Endothelial cell of umbilical vein (primary cell): ENCODE measurements at regions not wholly inside any gene's neighbourhood (a gene's known extent, or its start where the extent isn't known, plus 50 kb on each side); places are given as distances from the start of the nearest gene placed in this dataset.

Source experiments
- BruUV-seq: library from RNA; stranded (reverse); fragments of 400-500 nt; replicated peaks from 2 replicates; lab custom pipeline; 2021; lab: Mats Ljungman, UMichigan
- CTCF ChIA-PET: fragments of 300-600, 350-600 bp; sonication (Branson Sonifier 250); formaldehyde crosslinking; loops from one replicate; lab custom pipeline; 2021; ENCODE audit warnings: antibody characterized with exemption, inconsistent platforms; lab: Charles Lee
- POLR2A ChIA-PET: fragments of 300-600, 350-600 bp; sonication (Branson Sonifier 250); formaldehyde crosslinking; loops from one replicate; lab custom pipeline; 2021; ENCODE audit warnings: antibody characterized with exemption, inconsistent platforms; lab: Charles Lee
- DNase-seq: peaks from one replicate; pipeline ENCODE4 v3.0.0-alpha.2; 2011; ENCODE audit warnings: low read depth, low spot score
- FAIRE-seq: peaks from 2 replicates; lab custom pipeline; 2011; peaks lifted over from hg19 to GRCh38; lab: Jason Lieb, UNC
- H2AFZ ChIP-seq: 2 replicates; pipeline ENCODE4 v1.6.0; 2012; ENCODE audit warnings: low read depth, low read length, control low read depth, inconsistent platforms
- H3K27ac ChIP-seq: 2 replicates; pipeline ENCODE4 v1.5.1; 2011; ENCODE audit warnings: low read depth, mild to moderate bottlenecking, control low read depth, low read length, moderate library complexity; ENCODE audit not compliant: insufficient read depth
- H3K27me3 ChIP-seq, 2 experiments: 2 replicates each; pipeline versions ENCODE4 v1.6.0 to v1.6.1; 2011; ENCODE audit warnings: low read length in 2 of 2, mixed read lengths in 1 of 2; ENCODE audit not compliant: control insufficient read depth in 2 of 2, insufficient read depth in 2 of 2
- H3K36me3 ChIP-seq, 2 experiments: 2 replicates in 1 of 2; 3 replicates in 1 of 2; pipeline ENCODE4 v1.5.1; 2011; ENCODE audit warnings: low read length in 2 of 2, mild to moderate bottlenecking in 1 of 2, moderate library complexity in 1 of 2; ENCODE audit not compliant: control insufficient read depth in 2 of 2, insufficient read depth in 2 of 2; ENCODE audit errors: extremely low read depth in 1 of 2
- H3K4me1 ChIP-seq: 3 replicates; pipeline ENCODE4 v1.5.1; 2011; ENCODE audit warnings: mild to moderate bottlenecking, low read length; ENCODE audit not compliant: control insufficient read depth, insufficient read depth; ENCODE audit errors: extremely low read depth
- H3K4me2 ChIP-seq: 2 replicates; pipeline ENCODE4 v1.6.1; 2011; ENCODE audit warnings: low read length, control low read depth, mixed read lengths; ENCODE audit not compliant: insufficient read depth
- H3K4me3 ChIP-seq, 3 experiments: fragments of 200-600 bp in 1 of 3; sonication (generic), shearing (Covaris generic) in 1 of 3; replicated peaks in 1 of 3; 2 replicates each; pipeline ENCODE4 v1.5.1; 2011 to 2016; ENCODE audit warnings: control low read depth in 3 of 3, low read length in 3 of 3, mild to moderate bottlenecking in 2 of 3, inconsistent platforms in 1 of 3, low read depth in 1 of 3, moderate library complexity in 1 of 3; ENCODE audit not compliant: insufficient read depth in 1 of 3
- H3K79me2 ChIP-seq: 2 replicates; pipeline ENCODE4 v1.6.0; 2012; ENCODE audit warnings: low read length, inconsistent platforms; ENCODE audit not compliant: control insufficient read depth, insufficient read depth
- H3K9ac ChIP-seq: replicated peaks from 2 replicates; pipeline ENCODE3; 2011; ENCODE audit warnings: low read length, control low read depth; ENCODE audit not compliant: insufficient read depth; ENCODE audit errors: extremely low read depth
- H3K9me1 ChIP-seq: replicated peaks from 3 replicates; pipeline ENCODE4 v1.6.0; 2011; ENCODE audit warnings: mild to moderate bottlenecking, low read length; ENCODE audit not compliant: control insufficient read depth, insufficient read depth; ENCODE audit errors: extremely low read depth
- H3K9me3 ChIP-seq: replicated peaks from 2 replicates; pipeline ENCODE4 v1.5.1; 2012; ENCODE audit warnings: low read length, inconsistent platforms; ENCODE audit not compliant: control insufficient read depth, insufficient read depth
- H4K20me1 ChIP-seq: replicated peaks from 2 replicates; pipeline ENCODE3; 2011; ENCODE audit warnings: mild to moderate bottlenecking, low read length; ENCODE audit not compliant: control insufficient read depth, insufficient read depth; ENCODE audit errors: extremely low read depth
- CTCF ChIP-seq, 2 donors: IDR thresholded peaks; 1 replicate in 1 of 2; 2 replicates in 1 of 2; pipeline ENCODE4 v1.5.1; 2011; ENCODE audit warnings: low read length in 2 of 2, mild to moderate bottlenecking in 2 of 2, moderate library complexity in 2 of 2, control low read depth in 1 of 2, inconsistent platforms in 1 of 2, low read depth in 1 of 2; ENCODE audit not compliant: insufficient read depth in 1 of 2; ENCODE audit errors: extremely low read depth in 1 of 2
- EZH2 ChIP-seq: IDR thresholded peaks from 2 replicates; pipeline ENCODE4 v1.6.1; 2012; ENCODE audit warnings: borderline replicate concordance, low read depth, mild to moderate bottlenecking, moderate library complexity, low read length, inconsistent platforms; ENCODE audit not compliant: severe bottlenecking
- FOS ChIP-seq: IDR thresholded peaks from 2 replicates; pipeline ENCODE4 v1.6.1; 2011; ENCODE audit warnings: mild to moderate bottlenecking, low read length, moderate library complexity, borderline replicate concordance; ENCODE audit not compliant: insufficient read depth
- GATA2 ChIP-seq: IDR thresholded peaks from 2 replicates; pipeline ENCODE4 v1.7.0; 2011; ENCODE audit warnings: low read depth, mild to moderate bottlenecking, moderate library complexity, mixed read lengths, low read length; ENCODE audit not compliant: insufficient read length, insufficient read depth
- JUN ChIP-seq: IDR thresholded peaks from 2 replicates; pipeline ENCODE4 v1.6.1; 2011; ENCODE audit warnings: borderline replicate concordance, low read depth; ENCODE audit not compliant: insufficient read length, insufficient read depth
- MYC ChIP-seq: IDR thresholded peaks from one replicate; pipeline ENCODE4 v1.6.1; 2011; ENCODE audit warnings: mild to moderate bottlenecking, low read depth, low read length
- POLR2A ChIP-seq: IDR thresholded peaks from 2 replicates; pipeline ENCODE4 v1.6.1; 2012; ENCODE audit warnings: low read depth, mild to moderate bottlenecking, control low read depth, low read length
- POLR2AphosphoS5 ChIP-seq: IDR thresholded peaks from 2 replicates; pipeline ENCODE4 v1.6.1; 2012; ENCODE audit warnings: low read depth, mild to moderate bottlenecking, control low read depth, low read length, moderate library complexity; ENCODE audit not compliant: insufficient read depth
- dilution Hi-C: fragments of 300-500 bp; cut with MboI; formaldehyde crosslinking; loops from one replicate; pipeline ENCODE4 v1.15.0; 2019; ENCODE audit warnings: low sequenced_read_pairs; ENCODE audit not compliant: extremely low pct_ligation_motif_present
- intact Hi-C: fragments of 100-400 bp; cut with micrococcal nuclease; formaldehyde crosslinking; loops from one replicate; pipeline ENCODE4 v1.10.0; 2022
- TF ChIP-seq, protein P1 (sequence below): IDR thresholded peaks from 2 replicates; pipeline ENCODE4 v1.6.1; 2011; ENCODE audit not compliant: insufficient read depth, insufficient read length

DNA sequence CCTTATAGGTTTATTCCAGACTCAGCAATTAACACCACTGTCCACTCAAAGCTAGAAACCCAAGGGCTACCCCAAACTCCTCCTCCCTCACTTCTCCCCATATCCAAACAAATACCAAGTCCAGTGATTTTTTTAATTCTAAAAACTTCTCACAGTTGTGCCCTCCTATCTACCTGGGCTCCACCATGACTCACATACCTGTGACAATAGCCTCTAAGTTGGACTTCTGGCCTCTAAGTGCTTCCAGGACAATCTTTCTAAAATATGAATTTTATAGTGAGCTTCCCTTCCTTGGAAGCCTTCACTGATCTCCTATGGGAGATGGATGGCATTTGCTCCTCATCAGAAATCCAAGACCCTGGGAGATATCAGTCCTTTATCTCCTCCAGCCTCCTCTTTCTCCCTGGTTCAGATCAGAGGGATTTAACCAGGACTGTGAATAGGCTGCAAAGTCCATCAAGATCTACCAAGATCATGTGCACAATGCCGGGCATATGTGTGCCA, 219.3 kb downstream of the TOMM20 start:
- POLR2A ChIA-PET = no interaction called here
- Histone ChIP-seq H3K27ac (no peak overlapping the region), H3K4me3 (no peak overlapping the region), H3K9ac (no peak overlapping the region), H3K4me1 (peaks cover 12% of the 10 kb centered on the region), H2AFZ (no peak overlapping the region), H3K4me2 (no peak overlapping the region), H3K9me1 (no peaks in the 10 kb centered on the region), H3K36me3 (no peaks in the 10 kb centered on the region), H3K79me2 (no peaks in the 10 kb centered on the region), H3K27me3 (no peaks in the 10 kb centered on the region), H3K9me3 (no peaks in the 10 kb centered on the region), H4K20me1 (no peaks in the 10 kb centered on the region)
- FAIRE-seq = no peak
- DNase-seq = no peak
- BruUV-seq = no TSS peak
- TF ChIP-seq POLR2A (no peak), MYC (no peak), CTCF (IDR thresholded peaks at IDR 0.05; ENCODE audit: extremely low read depth in 1 of 2, insufficient read depth in 1 of 2, low read depth in 1 of 2, low read length in 2 of 2) (no peak), POLR2AphosphoS5 (no peak), EZH2 (no peak), JUN (no peak), FOS (no peak), GATA2 (no peak)
- TF ChIP-seq, protein P1, sequence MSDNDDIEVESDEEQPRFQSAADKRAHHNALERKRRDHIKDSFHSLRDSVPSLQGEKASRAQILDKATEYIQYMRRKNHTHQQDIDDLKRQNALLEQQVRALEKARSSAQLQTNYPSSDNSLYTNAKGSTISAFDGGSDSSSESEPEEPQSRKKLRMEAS = no peak
- intact Hi-C loops = no loop called here
- CTCF ChIA-PET = interaction anchor here (1.4 kb wide), 1 partner anchor 15 kb away, joined by 3 read pairs; no protein-coding TSS in a partner anchor
- dilution Hi-C loops = no loop called here
